ENCODE measurements at regions not wholly inside any gene's neighbourhood (a gene's known extent, or its start where the extent isn't known, plus 50 kb on each side); places are given as distances from the start of the nearest gene placed in this dataset.

GRCh38 chr2:139079311-139079710 lies 299.1 kb upstream of the NXPH2 start:
- TF ChIP-seq CTCF (conservative IDR thresholded peaks at IDR 0.05; ENCODE audit: low read length) (no peak), EZH2phosphoT487 (IDR thresholded peaks at IDR 0.05; ENCODE audit: borderline replicate concordance) (no peak)
